ENCODE measurements at regions not wholly inside any gene's neighbourhood (a gene's known extent, or its start where the extent isn't known, plus 50 kb on each side); places are given as distances from the start of the nearest gene placed in this dataset.

- H3K4me3 ChIP-seq (ENCODE audit: low read length), result no peak overlapping the region
- H3K79me2 ChIP-seq (ENCODE audit: low read length), result no peaks in the 10 kb centered on the region
- H4K20me1 ChIP-seq (ENCODE audit: insufficient read depth, low read length), result no peaks in the 10 kb centered on the region
- H3K9ac ChIP-seq (ENCODE audit: low read length), result no peak overlapping the region
- H3K27me3 ChIP-seq (ENCODE audit: low read depth, low read length), result no peaks in the 10 kb centered on the region
- TF ChIP-seq, protein P1, sequence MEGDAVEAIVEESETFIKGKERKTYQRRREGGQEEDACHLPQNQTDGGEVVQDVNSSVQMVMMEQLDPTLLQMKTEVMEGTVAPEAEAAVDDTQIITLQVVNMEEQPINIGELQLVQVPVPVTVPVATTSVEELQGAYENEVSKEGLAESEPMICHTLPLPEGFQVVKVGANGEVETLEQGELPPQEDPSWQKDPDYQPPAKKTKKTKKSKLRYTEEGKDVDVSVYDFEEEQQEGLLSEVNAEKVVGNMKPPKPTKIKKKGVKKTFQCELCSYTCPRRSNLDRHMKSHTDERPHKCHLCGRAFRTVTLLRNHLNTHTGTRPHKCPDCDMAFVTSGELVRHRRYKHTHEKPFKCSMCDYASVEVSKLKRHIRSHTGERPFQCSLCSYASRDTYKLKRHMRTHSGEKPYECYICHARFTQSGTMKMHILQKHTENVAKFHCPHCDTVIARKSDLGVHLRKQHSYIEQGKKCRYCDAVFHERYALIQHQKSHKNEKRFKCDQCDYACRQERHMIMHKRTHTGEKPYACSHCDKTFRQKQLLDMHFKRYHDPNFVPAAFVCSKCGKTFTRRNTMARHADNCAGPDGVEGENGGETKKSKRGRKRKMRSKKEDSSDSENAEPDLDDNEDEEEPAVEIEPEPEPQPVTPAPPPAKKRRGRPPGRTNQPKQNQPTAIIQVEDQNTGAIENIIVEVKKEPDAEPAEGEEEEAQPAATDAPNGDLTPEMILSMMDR (IDR thresholded peaks at IDR 0.05; ENCODE audit: low read depth, low read length), result no peak
- no peak for TF ChIP-seq EZH2phosphoT487 (IDR thresholded peaks at IDR 0.05; ENCODE audit: low read depth)
- no peak overlapping the region for H3K4me2 ChIP-seq (ENCODE audit: low read length)
- H3K27ac ChIP-seq (ENCODE audit: low read length), result no peak overlapping the region
- H3K9me3 ChIP-seq (ENCODE audit: insufficient read depth, low read length), result no peaks in the 10 kb centered on the region
- H3K4me1 ChIP-seq (ENCODE audit: low read length), result no peaks in the 10 kb centered on the region
- H3K36me3 ChIP-seq (replicated peaks; ENCODE audit: low read depth, low read length), result no peaks in the 10 kb centered on the region
- no peak overlapping the region for H2AFZ ChIP-seq (ENCODE audit: low read depth, low read length)
These were observed 456.5 kb upstream of the CDH9 start for GRCh38 chr5:27494887-27495286.

DNA sequence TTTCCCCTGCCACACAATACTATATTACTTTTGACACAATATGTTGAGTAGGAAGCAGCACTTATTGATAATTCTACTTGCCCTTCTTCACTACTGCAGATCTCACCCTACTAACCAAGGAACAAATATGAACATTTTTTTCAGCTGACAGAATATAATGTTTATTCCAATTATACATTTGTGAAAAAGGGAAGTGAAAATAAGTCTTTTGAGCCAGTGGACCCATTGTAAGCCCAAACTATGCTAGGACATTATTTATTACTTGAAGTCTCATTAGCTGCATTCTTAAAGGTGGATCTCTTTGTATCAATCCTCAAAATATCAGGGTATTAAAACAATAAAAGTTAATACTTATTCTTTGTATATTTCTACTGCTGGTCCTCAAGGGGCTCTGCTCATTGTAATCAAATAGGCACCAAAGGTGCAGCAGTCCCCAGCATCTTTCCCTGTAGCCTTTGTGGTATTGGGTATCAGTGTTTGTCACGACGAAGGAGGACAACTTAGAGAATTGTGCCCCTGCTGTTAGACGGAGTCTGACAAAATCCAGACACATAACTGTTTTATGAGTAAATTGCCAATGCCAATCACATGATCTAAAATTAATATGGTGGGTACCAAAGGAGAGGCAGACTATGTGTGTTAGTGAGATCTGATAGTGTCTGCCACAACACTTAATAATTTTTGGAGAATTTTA, 453.5 kb upstream of the CDH9 start:
- H3K27ac ChIP-seq (ENCODE audit: low read length), result no peak overlapping the region
- H3K4me1 ChIP-seq (ENCODE audit: low read length), result no peaks in the 10 kb centered on the region
- no peaks in the 10 kb centered on the region for H3K36me3 ChIP-seq (replicated peaks; ENCODE audit: low read depth, low read length)
- no peaks in the 10 kb centered on the region for H3K9me3 ChIP-seq (ENCODE audit: insufficient read depth, low read length)
- no peak overlapping the region for H3K4me3 ChIP-seq (ENCODE audit: low read length)
- H4K20me1 ChIP-seq (ENCODE audit: insufficient read depth, low read length), result no peaks in the 10 kb centered on the region
- no peaks in the 10 kb centered on the region for H3K27me3 ChIP-seq (ENCODE audit: low read depth, low read length)
- no peak overlapping the region for H3K9ac ChIP-seq (ENCODE audit: low read length)
- no peak overlapping the region for H2AFZ ChIP-seq (ENCODE audit: low read depth, low read length)
- no peak for TF ChIP-seq EZH2phosphoT487 (IDR thresholded peaks at IDR 0.05; ENCODE audit: low read depth)
- TF ChIP-seq, protein P1 (IDR thresholded peaks at IDR 0.05; ENCODE audit: low read depth, low read length), result no peak
- H3K4me2 ChIP-seq (ENCODE audit: low read length), result no peak overlapping the region
- no peaks in the 10 kb centered on the region for H3K79me2 ChIP-seq (ENCODE audit: low read length)

GRCh38 chr5:27491047-27491446, 452.7 kb upstream of the CDH9 start:
- no peaks in the 10 kb centered on the region for H3K9me3 ChIP-seq (ENCODE audit: insufficient read depth, low read length)
- no peak overlapping the region for H3K27ac ChIP-seq (ENCODE audit: low read length)
- H3K27me3 ChIP-seq (ENCODE audit: low read depth, low read length), result no peaks in the 10 kb centered on the region
- H3K9ac ChIP-seq (ENCODE audit: low read length), result no peak overlapping the region
- TF ChIP-seq EZH2phosphoT487 (IDR thresholded peaks at IDR 0.05; ENCODE audit: low read depth), result no peak
- TF ChIP-seq, protein P1 (IDR thresholded peaks at IDR 0.05; ENCODE audit: low read depth, low read length), result no peak
- no peaks in the 10 kb centered on the region for H3K4me1 ChIP-seq (ENCODE audit: low read length)
- H3K4me2 ChIP-seq (ENCODE audit: low read length), result no peak overlapping the region
- no peak overlapping the region for H3K4me3 ChIP-seq (ENCODE audit: low read length)
- H2AFZ ChIP-seq (ENCODE audit: low read depth, low read length), result no peak overlapping the region
- no peaks in the 10 kb centered on the region for H3K79me2 ChIP-seq (ENCODE audit: low read length)
- H3K36me3 ChIP-seq (replicated peaks; ENCODE audit: low read depth, low read length), result no peaks in the 10 kb centered on the region
- no peaks in the 10 kb centered on the region for H4K20me1 ChIP-seq (ENCODE audit: insufficient read depth, low read length)

- H3K9ac ChIP-seq (ENCODE audit: low read length), result no peak overlapping the region
- TF ChIP-seq, protein P1 (IDR thresholded peaks at IDR 0.05; ENCODE audit: low read depth, low read length), result no peak
- no peak for TF ChIP-seq EZH2phosphoT487 (IDR thresholded peaks at IDR 0.05; ENCODE audit: low read depth)
- no peaks in the 10 kb centered on the region for H3K9me3 ChIP-seq (ENCODE audit: insufficient read depth, low read length)
- no peaks in the 10 kb centered on the region for H3K36me3 ChIP-seq (replicated peaks; ENCODE audit: low read depth, low read length)
- H3K79me2 ChIP-seq (ENCODE audit: low read length), result no peaks in the 10 kb centered on the region
- H3K27me3 ChIP-seq (ENCODE audit: low read depth, low read length), result no peaks in the 10 kb centered on the region
- no peaks in the 10 kb centered on the region for H3K4me1 ChIP-seq (ENCODE audit: low read length)
- H2AFZ ChIP-seq (ENCODE audit: low read depth, low read length), result no peak overlapping the region
- H3K4me2 ChIP-seq (ENCODE audit: low read length), result no peak overlapping the region
- no peak overlapping the region for H3K27ac ChIP-seq (ENCODE audit: low read length)
- H3K4me3 ChIP-seq (ENCODE audit: low read length), result no peak overlapping the region
- no peaks in the 10 kb centered on the region for H4K20me1 ChIP-seq (ENCODE audit: insufficient read depth, low read length)
These were observed 451.3 kb upstream of the CDH9 start for GRCh38 chr5:27489701-27490100.

Data from OCI-LY3 (cell line).